ENCODE measurements at regions not wholly inside any gene's neighbourhood (a gene's known extent, or its start where the extent isn't known, plus 50 kb on each side); places are given as distances from the start of the nearest gene placed in this dataset.

DNA sequence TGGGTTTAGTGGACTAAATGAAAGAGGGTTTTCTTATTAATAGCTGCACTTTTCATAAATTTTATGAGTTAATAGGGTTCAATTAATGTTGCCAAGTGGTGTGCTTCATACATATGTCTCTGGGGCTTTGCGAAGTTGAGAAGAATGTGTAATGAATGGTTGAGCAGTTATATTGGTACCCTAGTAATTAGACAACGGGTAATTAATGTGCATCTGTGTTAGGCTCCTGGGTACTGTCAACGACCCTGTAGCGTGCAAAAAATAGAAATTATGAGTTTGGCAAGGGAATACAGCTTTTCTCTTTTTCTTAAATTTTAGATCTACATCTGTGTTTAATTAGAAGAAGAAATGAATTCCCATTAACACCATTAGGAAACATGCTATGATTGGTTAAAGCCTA is 1027.7 kb downstream of the ARAP2 start:
- no peak overlapping the region for H3K9ac ChIP-seq
- TF ChIP-seq, protein P1, sequence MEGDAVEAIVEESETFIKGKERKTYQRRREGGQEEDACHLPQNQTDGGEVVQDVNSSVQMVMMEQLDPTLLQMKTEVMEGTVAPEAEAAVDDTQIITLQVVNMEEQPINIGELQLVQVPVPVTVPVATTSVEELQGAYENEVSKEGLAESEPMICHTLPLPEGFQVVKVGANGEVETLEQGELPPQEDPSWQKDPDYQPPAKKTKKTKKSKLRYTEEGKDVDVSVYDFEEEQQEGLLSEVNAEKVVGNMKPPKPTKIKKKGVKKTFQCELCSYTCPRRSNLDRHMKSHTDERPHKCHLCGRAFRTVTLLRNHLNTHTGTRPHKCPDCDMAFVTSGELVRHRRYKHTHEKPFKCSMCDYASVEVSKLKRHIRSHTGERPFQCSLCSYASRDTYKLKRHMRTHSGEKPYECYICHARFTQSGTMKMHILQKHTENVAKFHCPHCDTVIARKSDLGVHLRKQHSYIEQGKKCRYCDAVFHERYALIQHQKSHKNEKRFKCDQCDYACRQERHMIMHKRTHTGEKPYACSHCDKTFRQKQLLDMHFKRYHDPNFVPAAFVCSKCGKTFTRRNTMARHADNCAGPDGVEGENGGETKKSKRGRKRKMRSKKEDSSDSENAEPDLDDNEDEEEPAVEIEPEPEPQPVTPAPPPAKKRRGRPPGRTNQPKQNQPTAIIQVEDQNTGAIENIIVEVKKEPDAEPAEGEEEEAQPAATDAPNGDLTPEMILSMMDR (IDR thresholded peaks at IDR 0.05): no peak
- H3K79me2 ChIP-seq: no peaks in the 10 kb centered on the region

DNA sequence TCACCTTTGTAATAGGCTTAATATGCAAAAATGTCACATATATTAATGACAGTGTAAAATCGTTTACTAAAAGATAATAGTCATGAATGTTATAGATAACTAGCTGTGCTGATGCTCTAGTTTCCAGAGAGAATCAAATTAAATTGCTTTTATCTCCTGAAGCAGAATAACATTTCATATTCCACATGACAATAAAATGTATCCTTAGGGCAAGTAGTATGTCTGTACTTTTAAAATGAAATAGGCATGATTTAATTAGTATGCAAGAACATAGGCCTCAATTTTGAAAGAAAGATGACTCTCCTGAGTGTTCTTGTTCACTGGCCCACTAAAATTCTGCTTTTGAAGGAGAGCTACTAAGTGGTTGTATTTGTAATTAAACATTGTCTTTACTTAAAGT is 1027.0 kb downstream of the ARAP2 start:
- Histone ChIP-seq H2AFZ (no peak overlapping the region), H3K4me3 (ENCODE audit: low read depth, low read length) (no peak overlapping the region), H3K27me3 (ENCODE audit: control insufficient read depth, insufficient read depth, low read length) (no peaks in the 10 kb centered on the region), H3K36me3 (ENCODE audit: control insufficient read depth, insufficient read depth, low read length) (no peaks in the 10 kb centered on the region), H3K9me3 (ENCODE audit: control insufficient read depth, low read length) (no peaks in the 10 kb centered on the region), H3K27ac (no peak overlapping the region), H3K4me2 (ENCODE audit: low read length) (no peak overlapping the region), H3K79me2 (no peaks in the 10 kb centered on the region), H3K4me1 (no peaks in the 10 kb centered on the region), H3K9ac (no peak overlapping the region)
- TF ChIP-seq, protein P1 (IDR thresholded peaks at IDR 0.05): no peak

More for the DNA sequence above, 1027.7 kb downstream of the ARAP2 start:
- no peak overlapping the region for H2AFZ ChIP-seq
- no peaks in the 10 kb centered on the region for H3K27me3 ChIP-seq (ENCODE audit: control insufficient read depth, insufficient read depth, low read length)
- no peak overlapping the region for H3K4me3 ChIP-seq (ENCODE audit: low read depth, low read length)
- no peaks in the 10 kb centered on the region for H3K4me1 ChIP-seq
- H3K9me3 ChIP-seq (ENCODE audit: control insufficient read depth, low read length): no peaks in the 10 kb centered on the region
- H3K27ac ChIP-seq: no peak overlapping the region
- H3K4me2 ChIP-seq (ENCODE audit: low read length): no peak overlapping the region
- no peaks in the 10 kb centered on the region for H3K36me3 ChIP-seq (ENCODE audit: control insufficient read depth, insufficient read depth, low read length)

DNA sequence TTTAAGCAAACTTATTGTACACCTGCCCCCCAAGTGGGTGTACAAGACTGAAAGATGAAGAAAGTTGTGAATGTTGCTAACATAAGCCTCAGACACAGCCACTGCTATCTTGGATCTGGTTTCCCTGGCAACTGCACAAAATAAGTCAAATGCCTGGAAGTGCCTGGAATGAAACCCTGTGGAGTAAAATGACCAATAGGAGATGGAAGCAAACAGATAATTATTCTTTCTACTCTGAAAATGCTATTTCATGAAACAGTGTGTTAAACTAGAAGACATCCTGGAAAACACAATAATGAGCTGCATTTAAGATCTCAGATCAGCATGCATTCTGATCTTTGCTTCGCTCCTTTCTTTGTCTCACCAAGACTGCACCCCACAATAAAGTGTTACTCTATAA is 1016.0 kb downstream of the ARAP2 start:
- Histone ChIP-seq H3K4me1 (no peaks in the 10 kb centered on the region), H3K36me3 (ENCODE audit: control insufficient read depth, insufficient read depth, low read length) (no peaks in the 10 kb centered on the region), H3K27me3 (ENCODE audit: control insufficient read depth, insufficient read depth, low read length) (no peaks in the 10 kb centered on the region), H3K9ac (no peak overlapping the region), H2AFZ (no peak overlapping the region), H3K4me2 (ENCODE audit: low read length) (no peak overlapping the region), H3K9me3 (ENCODE audit: control insufficient read depth, low read length) (no peaks in the 10 kb centered on the region), H3K27ac (no peak overlapping the region), H3K79me2 (no peaks in the 10 kb centered on the region), H3K4me3 (ENCODE audit: low read depth, low read length) (no peak overlapping the region)
- TF ChIP-seq, protein P1 (IDR thresholded peaks at IDR 0.05): no peak

DNA sequence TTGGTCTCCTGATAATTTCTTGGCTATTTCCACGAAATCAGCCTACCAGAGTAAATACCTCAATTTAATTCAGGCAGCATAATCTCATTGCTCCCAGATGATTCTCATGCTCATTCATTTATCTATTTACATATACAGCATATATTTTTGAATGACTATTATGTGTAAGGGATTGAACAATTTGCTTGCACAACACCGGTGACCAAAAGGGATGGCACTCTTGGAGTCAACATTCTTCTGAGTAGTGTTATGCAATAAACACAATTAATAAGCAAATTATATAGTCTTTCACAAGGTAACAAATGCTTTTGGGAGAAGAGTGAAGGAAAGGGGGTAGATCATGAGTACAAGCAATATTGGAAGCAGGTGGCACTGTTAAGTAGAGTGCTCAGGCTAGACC is 1015.3 kb downstream of the ARAP2 start:
- no peak overlapping the region for H3K27ac ChIP-seq
- no peaks in the 10 kb centered on the region for H3K9me3 ChIP-seq (ENCODE audit: control insufficient read depth, low read length)
- H3K36me3 ChIP-seq (ENCODE audit: control insufficient read depth, insufficient read depth, low read length): no peaks in the 10 kb centered on the region
- H3K4me3 ChIP-seq (ENCODE audit: low read depth, low read length): no peak overlapping the region
- TF ChIP-seq, protein P1 (IDR thresholded peaks at IDR 0.05): no peak
- H3K4me1 ChIP-seq: no peaks in the 10 kb centered on the region
- H2AFZ ChIP-seq: no peak overlapping the region
- no peak overlapping the region for H3K9ac ChIP-seq
- H3K27me3 ChIP-seq (ENCODE audit: control insufficient read depth, insufficient read depth, low read length): no peaks in the 10 kb centered on the region
- H3K79me2 ChIP-seq: no peaks in the 10 kb centered on the region
- no peak overlapping the region for H3K4me2 ChIP-seq (ENCODE audit: low read length)

DNA sequence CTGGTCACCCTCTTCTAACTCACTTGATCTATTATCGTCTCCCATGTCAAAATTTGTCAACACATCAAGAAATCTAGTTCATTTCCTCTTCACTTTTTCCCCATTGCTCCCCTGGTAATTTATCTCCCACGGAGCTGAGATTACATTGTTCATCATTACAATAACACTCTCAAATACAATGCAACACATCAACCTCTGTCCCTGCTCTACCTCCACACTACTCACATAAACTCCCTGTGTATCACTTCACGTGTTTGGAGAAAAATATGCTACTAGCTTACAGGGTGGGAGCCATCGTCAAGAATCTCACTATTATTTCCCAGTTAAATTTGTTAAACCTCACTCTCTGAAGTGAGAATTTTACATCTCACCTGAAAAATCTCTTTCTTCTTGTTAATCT is 1006.4 kb downstream of the ARAP2 start:
- H3K27ac ChIP-seq: no peak overlapping the region
- no peaks in the 10 kb centered on the region for H3K9me3 ChIP-seq (ENCODE audit: control insufficient read depth, low read length)
- H3K4me1 ChIP-seq: no peaks in the 10 kb centered on the region
- H3K27me3 ChIP-seq (ENCODE audit: control insufficient read depth, insufficient read depth, low read length): no peaks in the 10 kb centered on the region
- TF ChIP-seq, protein P1 (IDR thresholded peaks at IDR 0.05): no peak
- H2AFZ ChIP-seq: no peak overlapping the region
- H3K79me2 ChIP-seq: no peaks in the 10 kb centered on the region
- H3K9ac ChIP-seq: no peak overlapping the region
- no peak overlapping the region for H3K4me3 ChIP-seq (ENCODE audit: low read depth, low read length)
- H3K36me3 ChIP-seq (ENCODE audit: control insufficient read depth, insufficient read depth, low read length): no peaks in the 10 kb centered on the region
- no peak overlapping the region for H3K4me2 ChIP-seq (ENCODE audit: low read length)
